H54 (cell line): ENCODE measurements at regions not wholly inside any gene's neighbourhood (a gene's known extent, or its start where the extent isn't known, plus 50 kb on each side); places are given as distances from the start of the nearest gene placed in this dataset.
"Not testable (repeated sequence)": the region's sequence is repeated elsewhere in the genome, so short reads cannot be mapped to it uniquely, and the experiment has no call there.

Experiments used
- DNase-seq: peaks from one replicate; pipeline ENCODE4 v3.0.0; 2011; ENCODE audit warnings: low spot score, mixed read lengths; ENCODE audit not compliant: insufficient read length
- FAIRE-seq: peaks from 3 replicates; lab custom pipeline; 2011; peaks lifted over from hg19 to GRCh38; lab: Jason Lieb, UNC
- POLR2A ChIP-seq: IDR thresholded peaks from 2 replicates; pipeline ENCODE4 v1.6.1; 2011; ENCODE audit warnings: low read depth, mild to moderate bottlenecking, low read length

- no peak for FAIRE-seq
- TF ChIP-seq POLR2A, result no peak
- no peak for DNase-seq
These were observed 63.7 kb upstream of the SULF2 start for GRCh38 chr20:47849006-47849405.

- FAIRE-seq, DNase-seq: not testable (repeated sequence)
These were observed 63.3 kb upstream of the SULF2 start for GRCh38 chr20:47848534-47848933.

- DNase-seq, result no peak
- FAIRE-seq, result no peak
These were observed 62.7 kb upstream of the SULF2 start for GRCh38 chr20:47847884-47848485.

GRCh38 chr20:47847220-47847619 lies 61.9 kb upstream of the SULF2 start:
- not testable (repeated sequence) for FAIRE-seq, DNase-seq

More at GRCh38 chr20:47847884-47848485, 62.7 kb upstream of the SULF2 start:
- no peak for TF ChIP-seq POLR2A

GRCh38 chr20:47846651-47847050 lies 61.4 kb upstream of the SULF2 start:
- DNase-seq, FAIRE-seq: not testable (repeated sequence)

- not testable (repeated sequence) for DNase-seq
These were observed 60.2 kb upstream of the SULF2 start for GRCh38 chr20:47845382-47845977.

GRCh38 chr20:47844568-47844906 lies 59.3 kb upstream of the SULF2 start:
- DNase-seq, FAIRE-seq: not testable (repeated sequence)

More at GRCh38 chr20:47845382-47845977, 60.2 kb upstream of the SULF2 start:
- not testable (repeated sequence) for FAIRE-seq

- FAIRE-seq (no peak), DNase-seq (no peak)
- no peak for TF ChIP-seq POLR2A
These were observed 58.7 kb upstream of the SULF2 start for GRCh38 chr20:47843886-47844567.

- not testable (repeated sequence) for DNase-seq, FAIRE-seq
These were observed 57.7 kb upstream of the SULF2 start for GRCh38 chr20:47842950-47843349.

GRCh38 chr20:47842004-47842403 lies 56.7 kb upstream of the SULF2 start:
- not testable (repeated sequence) for DNase-seq, FAIRE-seq

- FAIRE-seq, DNase-seq: not testable (repeated sequence)
These were observed 51.1 kb upstream of the SULF2 start for GRCh38 chr20:47836256-47836817.
